GM21737 (cell line): ENCODE measurements at regions not wholly inside any gene's neighbourhood (a gene's known extent, or its start where the extent isn't known, plus 50 kb on each side); places are given as distances from the start of the nearest gene placed in this dataset.

Source experiments
- ATAC-seq: cut with Tn5 transposase; IDR thresholded peaks from one replicate; pipeline ENCODE4 v1.9.1; 2021; ENCODE audit warnings: mild to moderate bottlenecking, moderate library complexity; ENCODE audit not compliant: unreplicated experiment

GRCh38 chr18:53937037-53937436 is 287.4 kb downstream of the MBD2 start:
- ATAC-seq, result no peak

- ATAC-seq, result no peak
Measured at GRCh38 chr18:53935803-53936202, 288.7 kb downstream of the MBD2 start.

- no peak for ATAC-seq
Measured at GRCh38 chr18:53935399-53935798, 289.1 kb downstream of the MBD2 start.

- ATAC-seq, result no peak
Measured at GRCh38 chr18:53920312-53921075, 304.0 kb downstream of the MBD2 start.

GRCh38 chr18:53918091-53918490 is 306.4 kb downstream of the MBD2 start:
- no peak for ATAC-seq

- ATAC-seq, result no peak
Measured at GRCh38 chr18:53911200-53911599, 313.3 kb downstream of the MBD2 start.

- ATAC-seq, result no peak
Measured at GRCh38 chr18:53909668-53910067, 314.8 kb downstream of the MBD2 start.

GRCh38 chr18:53907921-53908320 is 316.5 kb downstream of the MBD2 start:
- no peak for ATAC-seq

GRCh38 chr18:53906681-53907080 is 317.8 kb downstream of the MBD2 start:
- no peak for ATAC-seq

GRCh38 chr18:53894675-53895442 is 329.6 kb downstream of the MBD2 start:
- no peak for ATAC-seq

GRCh38 chr18:53887447-53887846 is 337.0 kb downstream of the MBD2 start:
- no peak for ATAC-seq

GRCh38 chr18:53886058-53886457 is 338.4 kb downstream of the MBD2 start:
- no peak for ATAC-seq

GRCh38 chr18:53883771-53884170 is 340.7 kb downstream of the MBD2 start:
- no peak for ATAC-seq

GRCh38 chr18:53874103-53874502 is 350.4 kb downstream of the MBD2 start:
- no peak for ATAC-seq

- no peak for ATAC-seq
Measured at GRCh38 chr18:53864770-53865169, 359.7 kb downstream of the MBD2 start.

- ATAC-seq, result no peak
Measured at GRCh38 chr18:53862921-53863320, 361.5 kb downstream of the MBD2 start.

- no peak for ATAC-seq
Measured at GRCh38 chr18:53861185-53861584, 363.3 kb downstream of the MBD2 start.

GRCh38 chr18:53859764-53860163 is 364.7 kb downstream of the MBD2 start:
- no peak for ATAC-seq

- no peak for ATAC-seq
Measured at GRCh38 chr18:53850902-53851301, 373.6 kb downstream of the MBD2 start.

- no peak for ATAC-seq
Measured at GRCh38 chr18:53843763-53844162, 380.7 kb downstream of the MBD2 start.

GRCh38 chr18:53843113-53843760 is 381.2 kb downstream of the MBD2 start:
- no peak for ATAC-seq

GRCh38 chr18:53838746-53839145 is 385.7 kb downstream of the MBD2 start:
- ATAC-seq, result no peak
